Brain pericyte (primary cell): ENCODE measurements at regions not wholly inside any gene's neighbourhood (a gene's known extent, or its start where the extent isn't known, plus 50 kb on each side); places are given as distances from the start of the nearest gene placed in this dataset.
"Not testable (repeated sequence)": the region's sequence is repeated elsewhere in the genome, so short reads cannot be mapped to it uniquely, and the experiment has no call there.

ENCODE experiments used
- DNase-seq: peaks from one replicate; pipeline ENCODE4 v3.0.0-alpha.2; 2012; ENCODE audit warnings: low read depth, low spot score

GRCh38 chr3:194014756-194015155 lies 121.2 kb upstream of the HES1 start:
- no peak for DNase-seq

GRCh38 chr3:194019398-194020165 lies 116.4 kb upstream of the HES1 start:
- DNase-seq, result no peak

- DNase-seq, result no peak
These were observed 113.9 kb upstream of the HES1 start for GRCh38 chr3:194022052-194022451.

- no peak for DNase-seq
These were observed 113.1 kb upstream of the HES1 start for GRCh38 chr3:194022816-194023215.

GRCh38 chr3:194023501-194024280 lies 112.3 kb upstream of the HES1 start:
- DNase-seq, result no peak

- DNase-seq, result no peak
These were observed 110.8 kb upstream of the HES1 start for GRCh38 chr3:194025119-194025518.

- DNase-seq, result no peak
These were observed 110.0 kb upstream of the HES1 start for GRCh38 chr3:194025951-194026350.

- DNase-seq, result no peak
These were observed 107.4 kb upstream of the HES1 start for GRCh38 chr3:194028434-194029004.

GRCh38 chr3:194029846-194030245 lies 106.1 kb upstream of the HES1 start:
- no peak for DNase-seq

GRCh38 chr3:194030372-194030771 lies 105.6 kb upstream of the HES1 start:
- DNase-seq, result no peak

GRCh38 chr3:194031349-194031748 lies 104.6 kb upstream of the HES1 start:
- no peak for DNase-seq

GRCh38 chr3:194031867-194032635 lies 103.9 kb upstream of the HES1 start:
- no peak for DNase-seq

- DNase-seq, result no peak
These were observed 103.0 kb upstream of the HES1 start for GRCh38 chr3:194032828-194033435.

- no peak for DNase-seq
These were observed 101.3 kb upstream of the HES1 start for GRCh38 chr3:194034346-194035336.

GRCh38 chr3:194035406-194036138 lies 100.4 kb upstream of the HES1 start:
- DNase-seq, result no peak

GRCh38 chr3:194036842-194037241 lies 99.1 kb upstream of the HES1 start:
- DNase-seq, result no peak

GRCh38 chr3:194038346-194038745 lies 97.6 kb upstream of the HES1 start:
- not testable (repeated sequence) for DNase-seq

- no peak for DNase-seq
These were observed 97.0 kb upstream of the HES1 start for GRCh38 chr3:194038960-194039359.

- no peak for DNase-seq
These were observed 95.3 kb upstream of the HES1 start for GRCh38 chr3:194040516-194041273.
